H9 (cell line): ENCODE measurements at regions not wholly inside any gene's neighbourhood (a gene's known extent, or its start where the extent isn't known, plus 50 kb on each side); places are given as distances from the start of the nearest gene placed in this dataset.

Source experiments
- DNase-seq: peaks from one replicate; pipeline ENCODE4 v3.0.0-alpha.2; 2017
- H2AFZ ChIP-seq: one replicate; pipeline ENCODE4 v1.6.1; 2013; ENCODE audit warnings: mild to moderate bottlenecking, low read length, control low read depth, moderate library complexity
- H2AK5ac ChIP-seq: 2 replicates; pipeline ENCODE4 v1.6.1; 2013; ENCODE audit warnings: low read length, control low read depth, mixed read lengths; ENCODE audit not compliant: insufficient read length
- H2BK120ac ChIP-seq: one replicate; pipeline ENCODE4 v1.6.1; 2013; ENCODE audit warnings: low read depth, mild to moderate bottlenecking, low read length, control low read depth, inconsistent platforms; ENCODE audit not compliant: poor library complexity, severe bottlenecking
- H2BK12ac ChIP-seq: 2 replicates; pipeline ENCODE4 v1.6.1; 2013; ENCODE audit warnings: low read length, control low read depth, mixed read lengths, low read depth; ENCODE audit not compliant: insufficient read length
- H2BK15ac ChIP-seq: 2 replicates; pipeline ENCODE4 v1.6.1; 2013; ENCODE audit warnings: low read depth, low read length, control low read depth
- H2BK20ac ChIP-seq: one replicate; pipeline ENCODE4 v1.6.1; 2013; ENCODE audit warnings: low read depth, mild to moderate bottlenecking, low read length, control low read depth, inconsistent platforms; ENCODE audit not compliant: poor library complexity, severe bottlenecking
- H2BK5ac ChIP-seq: 2 replicates; pipeline ENCODE4 v1.6.1; 2013; ENCODE audit warnings: low read length, control low read depth, mixed read lengths; ENCODE audit not compliant: insufficient read length
- H3K14ac ChIP-seq: 2 replicates; pipeline ENCODE4 v1.6.1; 2013; ENCODE audit warnings: low read length, control low read depth; ENCODE audit not compliant: insufficient read depth
- H3K18ac ChIP-seq: 2 replicates; pipeline ENCODE4 v1.6.1; 2013; ENCODE audit warnings: low read depth, mild to moderate bottlenecking, mixed read lengths, low read length, control low read depth; ENCODE audit not compliant: insufficient read length
- H3K23ac ChIP-seq: 2 replicates; pipeline ENCODE4 v1.6.1; 2013; ENCODE audit warnings: low read length, control low read depth, mixed read lengths, low read depth; ENCODE audit not compliant: insufficient read length
- H3K23me2 ChIP-seq: 2 replicates; pipeline ENCODE4 v1.6.1; 2013; ENCODE audit warnings: low read depth, mild to moderate bottlenecking, mixed read lengths, low read length, control low read depth; ENCODE audit not compliant: insufficient read length, poor library complexity, severe bottlenecking
- H3K27ac ChIP-seq: 2 replicates; pipeline ENCODE4 v1.5.1; 2013; ENCODE audit warnings: low read length, control low read depth, mixed read lengths, low read depth; ENCODE audit not compliant: insufficient read length
- H3K27me3 ChIP-seq: 2 replicates; pipeline ENCODE4 v1.6.1; 2013; ENCODE audit warnings: low read length, control low read depth, inconsistent platforms; ENCODE audit not compliant: insufficient read depth
- H3K4ac ChIP-seq: 2 replicates; pipeline ENCODE4 v1.6.1; 2013; ENCODE audit warnings: low read depth, mild to moderate bottlenecking, control low read depth, inconsistent platforms, low read length, moderate library complexity
- H3K4me1 ChIP-seq: 2 replicates; pipeline ENCODE4 v1.6.1; 2013; ENCODE audit warnings: low read length, control low read depth, inconsistent platforms; ENCODE audit not compliant: insufficient read depth
- H3K4me2 ChIP-seq: 2 replicates; pipeline ENCODE4 v1.6.1; 2013; ENCODE audit warnings: low read length, control low read depth, mixed read lengths; ENCODE audit not compliant: insufficient read length, insufficient read depth
- H3K56ac ChIP-seq: 2 replicates; pipeline ENCODE4 v1.6.1; 2013; ENCODE audit warnings: low read depth, mild to moderate bottlenecking, mixed read lengths, low read length, control low read depth; ENCODE audit not compliant: insufficient read length
- H3K79me1 ChIP-seq: 2 replicates; pipeline ENCODE4 v1.6.1; 2013; ENCODE audit warnings: low read depth, mild to moderate bottlenecking, moderate library complexity, low read length, control low read depth, inconsistent platforms; ENCODE audit not compliant: insufficient read depth, poor library complexity, severe bottlenecking
- H3K79me2 ChIP-seq: 2 replicates; pipeline ENCODE4 v1.6.1; 2013; ENCODE audit warnings: low read length, control low read depth, inconsistent platforms; ENCODE audit not compliant: insufficient read depth
- H3K9ac ChIP-seq: 2 replicates; pipeline ENCODE4 v1.6.1; 2013; ENCODE audit warnings: low read length, control low read depth, mixed read lengths; ENCODE audit not compliant: insufficient read length; ENCODE audit errors: extremely low read depth
- H3K9me3 ChIP-seq: one replicate; pipeline ENCODE4 v1.6.1; 2013; ENCODE audit warnings: low read depth, low read length, inconsistent platforms; ENCODE audit not compliant: control insufficient read depth
- H3T11ph ChIP-seq: one replicate; pipeline ENCODE4 v1.6.1; 2013; ENCODE audit warnings: mild to moderate bottlenecking, low read length, control low read depth, inconsistent platforms
- H4K20me1 ChIP-seq: one replicate; pipeline ENCODE4 v1.6.1; 2013; ENCODE audit not compliant: control insufficient read depth, insufficient read length, insufficient read depth
- H4K5ac ChIP-seq: 2 replicates; pipeline ENCODE4 v1.6.1; 2013; ENCODE audit warnings: low read depth, mild to moderate bottlenecking, mixed read lengths, low read length, control low read depth; ENCODE audit not compliant: insufficient read length
- H4K8ac ChIP-seq: replicated peaks from 2 replicates; pipeline ENCODE4 v1.6.1; 2013; ENCODE audit warnings: low read length, control low read depth, mixed read lengths, low read depth; ENCODE audit not compliant: insufficient read length
- H4K91ac ChIP-seq: 2 replicates; pipeline ENCODE4 v1.6.1; 2013; ENCODE audit warnings: low read depth, mild to moderate bottlenecking, moderate library complexity, mixed read lengths, low read length, control low read depth; ENCODE audit not compliant: insufficient read length
- H3K27ac Mint-ChIP-seq, 3 experiments: 2 replicates in 2 of 3; 3 replicates in 1 of 3; pipeline ENCODE4 v1.8.0; 2020 to 2021; ENCODE audit warnings: mixed read lengths in 3 of 3, mild to moderate bottlenecking in 1 of 3, moderate library complexity in 1 of 3
- H3K27me3 Mint-ChIP-seq: 2 replicates; pipeline ENCODE4 v1.8.0; 2021; ENCODE audit warnings: low read depth, mild to moderate bottlenecking, moderate library complexity, mixed read lengths
- H3K36me3 Mint-ChIP-seq, 3 experiments: 2 replicates in 2 of 3; 3 replicates in 1 of 3; pipeline ENCODE4 v1.8.0; 2020 to 2021; ENCODE audit warnings: low read depth in 3 of 3, mixed read lengths in 3 of 3; ENCODE audit not compliant: insufficient read depth in 1 of 3
- H3K4me1 Mint-ChIP-seq, 2 experiments: 2 replicates each; pipeline ENCODE4 v1.8.0; 2020; ENCODE audit warnings: mixed read lengths in 2 of 2
- H3K4me3 Mint-ChIP-seq, 2 experiments: 2 replicates in 1 of 2; 3 replicates in 1 of 2; pipeline ENCODE4 v1.8.0; 2020 to 2021; ENCODE audit warnings: mild to moderate bottlenecking in 2 of 2, mixed read lengths in 2 of 2, moderate library complexity in 1 of 2
- H3K9me3 Mint-ChIP-seq, 2 experiments: 2 replicates in 1 of 2; 3 replicates in 1 of 2; pipeline ENCODE4 v1.8.0; 2020; ENCODE audit warnings: mild to moderate bottlenecking in 2 of 2, mixed read lengths in 2 of 2, moderate library complexity in 1 of 2
- WGBS: extraction: QIAGEN DNeasy Blood & Tissue Kit; methylation state at CpG from one replicate; pipeline ENCODE4 v1.1.7; 2013; ENCODE audit warnings: missing lambda C conversion rate, low lambda C conversion rate, mixed read lengths; ENCODE audit not compliant: insufficient read length; ENCODE audit errors: extremely low coverage; 5-methylcytosine and 5-hydroxymethylcytosine counted together
- TF ChIP-seq, protein P1 (sequence below): fragments of 200-600 bp; sonication (generic); conservative IDR thresholded peaks from 3 replicates; pipeline ENCODE4 v1.8.0; 2021; ENCODE audit warnings: antibody characterized with exemption, mild to moderate bottlenecking

DNA sequence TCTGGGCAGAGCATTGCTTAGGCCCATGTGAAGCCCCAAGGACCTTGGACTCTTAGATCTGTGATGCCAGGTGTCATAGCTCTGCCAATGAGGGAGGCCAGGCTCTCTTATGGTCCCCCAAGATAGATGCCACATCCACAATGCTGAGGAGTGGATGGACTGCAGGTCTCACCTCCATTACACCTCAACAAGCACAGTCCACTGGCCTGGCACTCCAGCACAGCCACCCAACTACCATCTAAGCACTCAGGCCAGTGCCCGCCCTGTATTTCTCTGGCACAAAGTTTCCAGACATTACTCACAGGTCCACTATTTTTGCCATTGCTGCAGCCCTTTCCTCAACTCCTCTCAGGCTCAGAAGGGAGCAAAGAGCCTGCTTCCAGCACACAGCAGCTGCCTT lies 613.5 kb upstream of the EPHA6 start:
- Histone ChIP-seq H3K4me2 (no peak overlapping the region), H2BK20ac (no peak overlapping the region), H3K56ac (no peak overlapping the region), H3K18ac (no peak overlapping the region), H2BK12ac (no peak overlapping the region), H3K79me1 (no peaks in the 10 kb centered on the region), H4K91ac (no peak overlapping the region), H3K27ac (no peak overlapping the region), H2AK5ac (no peak overlapping the region), H3K23me2 (no peaks in the 10 kb centered on the region), H2BK120ac (no peak overlapping the region), H3K4ac (no peak overlapping the region), H3K14ac (0 out of 2 replicates have a peak overlapping the region, but pooled peaks have one; percentile 0), H2BK5ac (no peak overlapping the region), H3K27me3 (no peaks in the 10 kb centered on the region), H3K9ac (no peak overlapping the region), H3K9me3 (no peaks in the 10 kb centered on the region), H4K8ac (no peak overlapping the region), H3T11ph (no peak overlapping the region), H3K4me1 (no peaks in the 10 kb centered on the region), H2AFZ (no peak overlapping the region), H3K79me2 (no peaks in the 10 kb centered on the region), H3K23ac (no peak overlapping the region), H4K5ac (no peak overlapping the region), H4K20me1 (no peaks in the 10 kb centered on the region), H2BK15ac (no peak overlapping the region)
- no peak overlapping the region for H3K27ac Mint-ChIP-seq
- peaks cover 0 to 3% of the 10 kb centered on the region in 2 experiments; a peak in 2 of 5 replicates for H3K9me3 Mint-ChIP-seq
- no CpG with 5 or more reads among the region's 1 CpG for WGBS
- H3K4me1 Mint-ChIP-seq, result no peaks in the 10 kb centered on the region
- no peak for DNase-seq
- H3K36me3 Mint-ChIP-seq, result peaks cover 0 to 2% (median 0%) of the 10 kb centered on the region in 3 experiments; a peak in 2 of 7 replicates
- TF ChIP-seq, protein P1, sequence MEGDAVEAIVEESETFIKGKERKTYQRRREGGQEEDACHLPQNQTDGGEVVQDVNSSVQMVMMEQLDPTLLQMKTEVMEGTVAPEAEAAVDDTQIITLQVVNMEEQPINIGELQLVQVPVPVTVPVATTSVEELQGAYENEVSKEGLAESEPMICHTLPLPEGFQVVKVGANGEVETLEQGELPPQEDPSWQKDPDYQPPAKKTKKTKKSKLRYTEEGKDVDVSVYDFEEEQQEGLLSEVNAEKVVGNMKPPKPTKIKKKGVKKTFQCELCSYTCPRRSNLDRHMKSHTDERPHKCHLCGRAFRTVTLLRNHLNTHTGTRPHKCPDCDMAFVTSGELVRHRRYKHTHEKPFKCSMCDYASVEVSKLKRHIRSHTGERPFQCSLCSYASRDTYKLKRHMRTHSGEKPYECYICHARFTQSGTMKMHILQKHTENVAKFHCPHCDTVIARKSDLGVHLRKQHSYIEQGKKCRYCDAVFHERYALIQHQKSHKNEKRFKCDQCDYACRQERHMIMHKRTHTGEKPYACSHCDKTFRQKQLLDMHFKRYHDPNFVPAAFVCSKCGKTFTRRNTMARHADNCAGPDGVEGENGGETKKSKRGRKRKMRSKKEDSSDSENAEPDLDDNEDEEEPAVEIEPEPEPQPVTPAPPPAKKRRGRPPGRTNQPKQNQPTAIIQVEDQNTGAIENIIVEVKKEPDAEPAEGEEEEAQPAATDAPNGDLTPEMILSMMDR, result no peak
- H3K27me3 Mint-ChIP-seq, result no peaks in the 10 kb centered on the region
- no peak overlapping the region for H3K4me3 Mint-ChIP-seq
